LNCaP clone FGC (cell line): ENCODE measurements at regions not wholly inside any gene's neighbourhood (a gene's known extent, or its start where the extent isn't known, plus 50 kb on each side); places are given as distances from the start of the nearest gene placed in this dataset.

Experiments used
- DNase-seq: peaks from one replicate; pipeline ENCODE4 v3.0.0-alpha.2; 2011; ENCODE audit warnings: low read depth
- H3K4me3 ChIP-seq: 2 replicates; pipeline ENCODE4 v1.5.1; 2011; ENCODE audit warnings: mild to moderate bottlenecking, low read depth, low read length, control low read depth
- CTCF ChIP-seq: IDR thresholded peaks from 2 replicates; pipeline ENCODE4 v1.5.1; 2012; ENCODE audit warnings: mild to moderate bottlenecking; ENCODE audit not compliant: control insufficient read depth, insufficient read depth; ENCODE audit errors: extremely low read depth

- TF ChIP-seq CTCF, result no peak
- H3K4me3 ChIP-seq, result no peak overlapping the region
- DNase-seq, result no peak
Measured at GRCh38 chr16:82301146-82301755, 131.2 kb upstream of the MPHOSPH6 start.

- TF ChIP-seq CTCF, result no peak
- H3K4me3 ChIP-seq, result no peak overlapping the region
- DNase-seq, result no peak
Measured at GRCh38 chr16:82300374-82300951, 130.4 kb upstream of the MPHOSPH6 start.

GRCh38 chr16:82298472-82298871, 128.4 kb upstream of the MPHOSPH6 start:
- no peak for DNase-seq
- TF ChIP-seq CTCF, result no peak
- no peak overlapping the region for H3K4me3 ChIP-seq

GRCh38 chr16:82295290-82296201, 125.5 kb upstream of the MPHOSPH6 start:
- no peak overlapping the region for H3K4me3 ChIP-seq
- no peak for TF ChIP-seq CTCF
- no peak for DNase-seq

- no peak for TF ChIP-seq CTCF
- no peak for DNase-seq
- H3K4me3 ChIP-seq, result no peak overlapping the region
Measured at GRCh38 chr16:82293671-82294070, 123.6 kb upstream of the MPHOSPH6 start.

GRCh38 chr16:82287937-82288336, 117.9 kb upstream of the MPHOSPH6 start:
- no peak for TF ChIP-seq CTCF
- no peak for DNase-seq
- no peak overlapping the region for H3K4me3 ChIP-seq
